SU-DHL-6 (cell line): ENCODE measurements at regions not wholly inside any gene's neighbourhood (a gene's known extent, or its start where the extent isn't known, plus 50 kb on each side); places are given as distances from the start of the nearest gene placed in this dataset.

ENCODE experiments used
- H2AFZ ChIP-seq: fragments of 200-600 bp; sonication (generic); 2 replicates; pipeline ENCODE4 v1.6.1; 2014; ENCODE audit warnings: low read depth, mild to moderate bottlenecking, moderate library complexity, mixed read lengths, antibody characterized with exemption, low read length; ENCODE audit not compliant: severe bottlenecking
- H3F3A ChIP-seq: fragments of 200-600 bp; shearing (Covaris generic); 2 replicates; pipeline ENCODE4 v1.6.0; 2016; ENCODE audit warnings: antibody characterized with exemption, mild to moderate bottlenecking; ENCODE audit not compliant: insufficient read depth
- H3K27ac ChIP-seq: fragments of 200-600 bp; sonication (generic); 2 replicates; pipeline ENCODE4 v1.5.1; 2016; ENCODE audit warnings: low read depth, mild to moderate bottlenecking, low read length, moderate library complexity, mixed read lengths
- H3K27me3 ChIP-seq: fragments of 200-600 bp; sonication (generic), shearing (Covaris generic); 2 replicates; pipeline ENCODE4 v1.6.0; 2014; ENCODE audit warnings: mild to moderate bottlenecking, low read length
- H3K36me3 ChIP-seq: fragments of 200-600 bp; sonication (generic); 2 replicates; pipeline ENCODE4 v1.6.1; 2014; ENCODE audit warnings: mild to moderate bottlenecking, low read length, mixed read lengths
- H3K4me2 ChIP-seq: fragments of 300-600, 200-600 bp; shearing (Covaris generic), sonication (generic); 2 replicates; pipeline ENCODE4 v1.6.0; 2014; ENCODE audit warnings: low read length, low read depth, mild to moderate bottlenecking; ENCODE audit not compliant: poor library complexity, severe bottlenecking
- H3K4me3 ChIP-seq: fragments of 200-600 bp; sonication (generic); 2 replicates; pipeline ENCODE4 v1.5.1; 2014; ENCODE audit warnings: antibody characterized with exemption, low read length, mild to moderate bottlenecking, mixed read lengths; ENCODE audit not compliant: insufficient read depth, poor library complexity, severe bottlenecking
- H3K79me2 ChIP-seq: fragments of 200-600 bp; sonication (generic); 2 replicates; pipeline ENCODE4 v1.6.1; 2014; ENCODE audit warnings: mild to moderate bottlenecking, low read length, moderate library complexity; ENCODE audit not compliant: insufficient read depth
- H3K9ac ChIP-seq: fragments of 200-600 bp; sonication (generic); 2 replicates; pipeline ENCODE4 v1.7.0; 2014; ENCODE audit warnings: mild to moderate bottlenecking, low read length
- H3K9me2 ChIP-seq: fragments of 200-600 bp; sonication (generic); replicated peaks from 2 replicates; pipeline ENCODE4 v1.6.1; 2014; ENCODE audit warnings: low read length; ENCODE audit not compliant: insufficient read depth
- H3K9me3 ChIP-seq: fragments of 200-600 bp; sonication (generic); 2 replicates; pipeline ENCODE4 v1.6.1; 2014; ENCODE audit warnings: low read length, mixed read lengths; ENCODE audit not compliant: insufficient read depth
- H4K20me1 ChIP-seq: fragments of 200-600 bp; sonication (generic); 2 replicates; pipeline ENCODE4 v1.6.1; 2014; ENCODE audit warnings: low read depth, mild to moderate bottlenecking, antibody characterized with exemption, low read length, moderate library complexity, mixed read lengths
- CTCF ChIP-seq: fragments of 200-600 bp; sonication (generic); IDR thresholded peaks from one replicate; pipeline ENCODE4 v1.5.1; 2017; ENCODE audit warnings: antibody characterized with exemption, mild to moderate bottlenecking, low read length, moderate library complexity; ENCODE audit not compliant: insufficient read depth, poor library complexity, severe bottlenecking
- EZH2phosphoT487 ChIP-seq: fragments of 200-600 bp; sonication (generic), shearing (Covaris generic); conservative IDR thresholded peaks from 2 replicates; pipeline ENCODE4 v1.6.1; 2018; ENCODE audit warnings: mild to moderate bottlenecking, antibody characterized with exemption, low read length, moderate library complexity, mixed read lengths

GRCh38 chr7:93751421-93751820 lies 139.1 kb downstream of the TFPI2 start:
- TF ChIP-seq CTCF, result no peak
- no peak for TF ChIP-seq EZH2phosphoT487
- Histone ChIP-seq H3K9me3 (no peaks in the 10 kb centered on the region), H3K9ac (no peak overlapping the region), H4K20me1 (no peaks in the 10 kb centered on the region), H3K79me2 (no peaks in the 10 kb centered on the region), H3K36me3 (no peaks in the 10 kb centered on the region), H3F3A (no peaks in the 10 kb centered on the region), H3K9me2 (no peaks in the 10 kb centered on the region), H3K27ac (no peak overlapping the region), H3K4me2 (no peak overlapping the region), H3K27me3 (no peaks in the 10 kb centered on the region), H2AFZ (no peak overlapping the region), H3K4me3 (no peak overlapping the region)

GRCh38 chr7:93750986-93751385 lies 139.6 kb downstream of the TFPI2 start:
- Histone ChIP-seq H2AFZ (no peak overlapping the region), H3K9ac (no peak overlapping the region), H3K79me2 (no peaks in the 10 kb centered on the region), H3K9me3 (no peaks in the 10 kb centered on the region), H3F3A (no peaks in the 10 kb centered on the region), H3K9me2 (no peaks in the 10 kb centered on the region), H3K36me3 (no peaks in the 10 kb centered on the region), H3K4me3 (no peak overlapping the region), H3K4me2 (no peak overlapping the region), H3K27ac (no peak overlapping the region), H3K27me3 (no peaks in the 10 kb centered on the region), H4K20me1 (no peaks in the 10 kb centered on the region)
- TF ChIP-seq CTCF, result no peak
- no peak for TF ChIP-seq EZH2phosphoT487

- Histone ChIP-seq H3K9ac (no peak overlapping the region), H3F3A (no peaks in the 10 kb centered on the region), H3K4me3 (no peak overlapping the region), H3K36me3 (no peaks in the 10 kb centered on the region), H3K9me2 (no peaks in the 10 kb centered on the region), H4K20me1 (no peaks in the 10 kb centered on the region), H3K4me2 (no peak overlapping the region), H3K9me3 (no peaks in the 10 kb centered on the region), H3K79me2 (no peaks in the 10 kb centered on the region), H3K27me3 (no peaks in the 10 kb centered on the region), H3K27ac (no peak overlapping the region), H2AFZ (no peak overlapping the region)
- TF ChIP-seq CTCF (no peak), EZH2phosphoT487 (no peak)
These were observed 143.5 kb downstream of the TFPI2 start for GRCh38 chr7:93747019-93747418.

GRCh38 chr7:93739424-93739823 lies 151.1 kb downstream of the TFPI2 start:
- TF ChIP-seq CTCF, result no peak
- TF ChIP-seq EZH2phosphoT487, result no peak
- Histone ChIP-seq H3K27ac (no peak overlapping the region), H3K27me3 (no peaks in the 10 kb centered on the region), H3K9me3 (no peaks in the 10 kb centered on the region), H3K79me2 (no peaks in the 10 kb centered on the region), H3K4me3 (no peak overlapping the region), H3K36me3 (no peaks in the 10 kb centered on the region), H4K20me1 (no peaks in the 10 kb centered on the region), H3K9ac (no peak overlapping the region), H2AFZ (no peak overlapping the region), H3K9me2 (no peaks in the 10 kb centered on the region), H3F3A (no peaks in the 10 kb centered on the region), H3K4me2 (no peak overlapping the region)
